ENCODE measurements at regions not wholly inside any gene's neighbourhood (a gene's known extent, or its start where the extent isn't known, plus 50 kb on each side); places are given as distances from the start of the nearest gene placed in this dataset.
"Not testable (repeated sequence)": the region's sequence is repeated elsewhere in the genome, so short reads cannot be mapped to it uniquely, and the experiment has no call there.

GRCh38 chr21:6140467-6141137 lies 4380.8 kb upstream of the TPTE start:
- H3K36me3 Mint-ChIP-seq (ENCODE audit: low read depth); H3K9me3 Mint-ChIP-seq; H3K27ac Mint-ChIP-seq; DNase-seq; POLR2A ChIA-PET; H3K4me1 Mint-ChIP-seq; H3K4me3 Mint-ChIP-seq; H3K27me3 Mint-ChIP-seq; CTCF ChIA-PET: not testable (repeated sequence)

GRCh38 chr21:6141138-6141474 lies 4380.3 kb upstream of the TPTE start:
- POLR2A ChIA-PET; H3K36me3 Mint-ChIP-seq (ENCODE audit: low read depth); H3K9me3 Mint-ChIP-seq: not testable (repeated sequence)

GRCh38 chr21:6153154-6153553 lies 4368.2 kb upstream of the TPTE start:
- H3K4me3 Mint-ChIP-seq; H3K9me3 Mint-ChIP-seq; H3K36me3 Mint-ChIP-seq (ENCODE audit: low read depth); DNase-seq; POLR2A ChIA-PET; H3K27ac Mint-ChIP-seq; H3K27me3 Mint-ChIP-seq; CTCF ChIA-PET; H3K4me1 Mint-ChIP-seq: not testable (repeated sequence)

More at GRCh38 chr21:6141138-6141474, 4380.3 kb upstream of the TPTE start:
- CTCF ChIA-PET, DNase-seq, H3K27ac Mint-ChIP-seq, H3K4me1 Mint-ChIP-seq, H3K4me3 Mint-ChIP-seq, H3K27me3 Mint-ChIP-seq: not testable (repeated sequence)

- DNase-seq, CTCF ChIA-PET, H3K9me3 Mint-ChIP-seq: not testable (repeated sequence)
Observed at GRCh38 chr21:6154524-6155320, 4366.7 kb upstream of the TPTE start.

GRCh38 chr21:6156712-6157389 lies 4364.5 kb upstream of the TPTE start:
- H3K4me1 Mint-ChIP-seq; POLR2A ChIA-PET; H3K9me3 Mint-ChIP-seq; H3K27ac Mint-ChIP-seq; CTCF ChIA-PET; H3K4me3 Mint-ChIP-seq; H3K36me3 Mint-ChIP-seq (ENCODE audit: low read depth); DNase-seq; H3K27me3 Mint-ChIP-seq: not testable (repeated sequence)

More at GRCh38 chr21:6154524-6155320, 4366.7 kb upstream of the TPTE start:
- H3K27me3 Mint-ChIP-seq; H3K4me3 Mint-ChIP-seq; H3K27ac Mint-ChIP-seq; H3K36me3 Mint-ChIP-seq (ENCODE audit: low read depth); H3K4me1 Mint-ChIP-seq; POLR2A ChIA-PET: not testable (repeated sequence)

- H3K4me1 Mint-ChIP-seq; H3K27me3 Mint-ChIP-seq; H3K27ac Mint-ChIP-seq; DNase-seq; H3K9me3 Mint-ChIP-seq; H3K36me3 Mint-ChIP-seq (ENCODE audit: low read depth); CTCF ChIA-PET; POLR2A ChIA-PET; H3K4me3 Mint-ChIP-seq: not testable (repeated sequence)
Observed at GRCh38 chr21:6157515-6157914, 4363.9 kb upstream of the TPTE start.

GRCh38 chr21:6158171-6158570 lies 4363.2 kb upstream of the TPTE start:
- H3K4me3 Mint-ChIP-seq; DNase-seq; H3K27ac Mint-ChIP-seq; H3K36me3 Mint-ChIP-seq (ENCODE audit: low read depth); H3K4me1 Mint-ChIP-seq; POLR2A ChIA-PET; H3K9me3 Mint-ChIP-seq; H3K27me3 Mint-ChIP-seq; CTCF ChIA-PET: not testable (repeated sequence)

Data from activated CD4-positive, alpha-beta T cell treated with anti-CD3 and anti-CD28 coated beads, Interleukin-2, amount 10 ng/mL, durations not matched to agents 7 days and 5 days (primary cell).